GM12892 (cell line): ENCODE measurements at regions not wholly inside any gene's neighbourhood (a gene's known extent, or its start where the extent isn't known, plus 50 kb on each side); places are given as distances from the start of the nearest gene placed in this dataset.

Experiments used
- POLR2A ChIP-seq: IDR thresholded peaks from 2 replicates; pipeline ENCODE4 v1.6.1; 2011; ENCODE audit warnings: low read depth, low read length, control low read depth
- POLR2AphosphoS5 ChIP-seq: IDR thresholded peaks from 2 replicates; pipeline ENCODE4 v1.6.1; 2011; ENCODE audit warnings: low read depth, low read length, control low read depth

DNA sequence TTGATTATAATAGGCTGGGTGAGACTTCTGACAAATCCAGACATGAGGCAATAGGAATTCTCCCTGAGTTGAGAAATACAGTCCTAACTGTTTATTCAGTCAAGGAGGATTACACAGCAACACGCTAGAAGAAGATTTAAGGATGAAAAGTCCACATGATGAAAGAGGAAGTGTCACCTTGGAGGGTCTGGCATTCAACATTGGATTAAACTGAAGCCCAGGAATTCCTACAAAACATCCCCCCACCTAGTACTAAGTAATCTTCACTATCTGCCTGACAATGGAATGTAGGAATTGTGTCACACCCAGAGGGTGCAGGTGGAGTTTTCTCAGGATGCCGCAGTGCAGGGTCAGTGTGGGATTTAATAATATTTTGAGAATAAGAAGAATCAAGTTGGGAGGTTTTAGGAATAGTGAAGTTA is 142.4 kb downstream of the SOCS6 start:
- TF ChIP-seq POLR2A (no peak), POLR2AphosphoS5 (no peak)
